ENCODE measurements at regions not wholly inside any gene's neighbourhood (a gene's known extent, or its start where the extent isn't known, plus 50 kb on each side); places are given as distances from the start of the nearest gene placed in this dataset.

DNA sequence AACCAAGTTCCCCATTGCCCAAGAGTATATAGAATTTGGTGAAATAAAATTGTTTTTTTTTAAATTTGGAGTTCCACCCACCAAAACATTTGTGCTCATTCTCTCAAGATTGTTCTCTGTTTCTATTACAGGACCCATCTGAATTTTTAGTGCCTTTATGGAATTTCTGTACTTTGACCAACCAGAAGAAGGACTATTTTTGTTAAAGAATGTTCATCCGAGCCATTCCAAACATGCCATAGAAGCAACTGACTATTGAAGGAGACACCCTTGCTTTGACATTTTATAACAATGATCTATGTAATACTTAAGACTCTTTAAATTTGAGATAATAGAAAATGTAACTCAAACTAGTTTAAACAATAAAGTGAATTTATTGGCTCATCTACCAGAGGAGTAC, 655.7 kb upstream of the ADAMTS5 start:
- TF ChIP-seq, protein P1, sequence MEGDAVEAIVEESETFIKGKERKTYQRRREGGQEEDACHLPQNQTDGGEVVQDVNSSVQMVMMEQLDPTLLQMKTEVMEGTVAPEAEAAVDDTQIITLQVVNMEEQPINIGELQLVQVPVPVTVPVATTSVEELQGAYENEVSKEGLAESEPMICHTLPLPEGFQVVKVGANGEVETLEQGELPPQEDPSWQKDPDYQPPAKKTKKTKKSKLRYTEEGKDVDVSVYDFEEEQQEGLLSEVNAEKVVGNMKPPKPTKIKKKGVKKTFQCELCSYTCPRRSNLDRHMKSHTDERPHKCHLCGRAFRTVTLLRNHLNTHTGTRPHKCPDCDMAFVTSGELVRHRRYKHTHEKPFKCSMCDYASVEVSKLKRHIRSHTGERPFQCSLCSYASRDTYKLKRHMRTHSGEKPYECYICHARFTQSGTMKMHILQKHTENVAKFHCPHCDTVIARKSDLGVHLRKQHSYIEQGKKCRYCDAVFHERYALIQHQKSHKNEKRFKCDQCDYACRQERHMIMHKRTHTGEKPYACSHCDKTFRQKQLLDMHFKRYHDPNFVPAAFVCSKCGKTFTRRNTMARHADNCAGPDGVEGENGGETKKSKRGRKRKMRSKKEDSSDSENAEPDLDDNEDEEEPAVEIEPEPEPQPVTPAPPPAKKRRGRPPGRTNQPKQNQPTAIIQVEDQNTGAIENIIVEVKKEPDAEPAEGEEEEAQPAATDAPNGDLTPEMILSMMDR (conservative IDR thresholded peaks at IDR 0.05) = no peak
- no peak for TF ChIP-seq ZFX (IDR thresholded peaks at IDR 0.05)
